Caco-2 (cell line): ENCODE measurements at regions not wholly inside any gene's neighbourhood (a gene's known extent, or its start where the extent isn't known, plus 50 kb on each side); places are given as distances from the start of the nearest gene placed in this dataset.
"Not testable (repeated sequence)": the region's sequence is repeated elsewhere in the genome, so short reads cannot be mapped to it uniquely, and the experiment has no call there.

ENCODE experiments used
- BruUV-seq: library from RNA; stranded (reverse); fragments of 400-500 nt; replicated peaks from 2 replicates; lab custom pipeline; 2021; lab: Mats Ljungman, UMichigan
- CTCF ChIA-PET: fragments of 300-600 bp; sonication (Branson Sonifier 250); formaldehyde crosslinking; loops from one replicate; lab custom pipeline; 2022; ENCODE audit warnings: antibody characterized with exemption; lab: Charles Lee
- POLR2A ChIA-PET: fragments of 300-600 bp; sonication (Branson Sonifier 250); formaldehyde crosslinking; loops from one replicate; lab custom pipeline; 2022; ENCODE audit warnings: antibody characterized with exemption; lab: Charles Lee
- DNase-seq, 2 experiments: peaks; one replicate each; pipeline versions ENCODE4 v3.0.0 to v3.0.0-alpha.2; 2020 to 2022
- H3K27me3 ChIP-seq: replicated peaks from 2 replicates; pipeline ENCODE4 v1.6.0; 2011; ENCODE audit warnings: low read length; ENCODE audit not compliant: control insufficient read depth, insufficient read depth
- H3K36me3 ChIP-seq: 2 replicates; pipeline ENCODE4 v1.5.1; 2011; ENCODE audit warnings: low read length; ENCODE audit not compliant: control insufficient read depth, insufficient read depth
- H3K4me1 ChIP-seq: fragments of 250-450 bp; sonication (Bioruptor Pico); 2 replicates; pipeline ENCODE4 v1.5.1; 2020; ENCODE audit warnings: mild to moderate bottlenecking
- H3K4me3 ChIP-seq: 2 replicates; pipeline ENCODE4 v1.5.1; 2011; ENCODE audit warnings: low read depth, mild to moderate bottlenecking, control low read depth, low read length
- H3K9me3 ChIP-seq: fragments of 250-450 bp; sonication (Bioruptor Pico); 2 replicates; pipeline ENCODE4 v1.5.1; 2020; ENCODE audit warnings: mild to moderate bottlenecking, moderate library complexity
- H3K27ac Mint-ChIP-seq: one replicate; pipeline ENCODE4 v1.8.0; 2022; ENCODE audit warnings: mixed read lengths; ENCODE audit not compliant: unreplicated experiment
- H3K27me3 Mint-ChIP-seq: one replicate; pipeline ENCODE4 v1.8.0; 2022; ENCODE audit warnings: mixed read lengths; ENCODE audit not compliant: insufficient read depth, unreplicated experiment
- H3K36me3 Mint-ChIP-seq: one replicate; pipeline ENCODE4 v1.8.0; 2022; ENCODE audit warnings: mild to moderate bottlenecking, mixed read lengths; ENCODE audit not compliant: insufficient read depth, unreplicated experiment
- H3K4me1 Mint-ChIP-seq: one replicate; pipeline ENCODE4 v1.8.0; 2022; ENCODE audit warnings: low read depth, mixed read lengths; ENCODE audit not compliant: unreplicated experiment
- H3K4me3 Mint-ChIP-seq: one replicate; pipeline ENCODE4 v1.8.0; 2022; ENCODE audit warnings: mild to moderate bottlenecking, moderate library complexity, mixed read lengths; ENCODE audit not compliant: unreplicated experiment
- H3K9me3 Mint-ChIP-seq: one replicate; pipeline ENCODE4 v1.8.0; 2022; ENCODE audit warnings: mixed read lengths; ENCODE audit not compliant: unreplicated experiment
- intact Hi-C: fragments of 100-400 bp; cut with micrococcal nuclease; formaldehyde crosslinking; loops from one replicate; pipeline ENCODE4 v1.10.0; 2022; ENCODE audit not compliant: unreplicated experiment

- BruUV-seq, result not testable (repeated sequence)
- H3K9me3 Mint-ChIP-seq, result peaks cover 18% of the 10 kb centered on the region
Measured at GRCh38 chr4:4032801-4033605, 193.7 kb downstream of the OTOP1 start.

DNA sequence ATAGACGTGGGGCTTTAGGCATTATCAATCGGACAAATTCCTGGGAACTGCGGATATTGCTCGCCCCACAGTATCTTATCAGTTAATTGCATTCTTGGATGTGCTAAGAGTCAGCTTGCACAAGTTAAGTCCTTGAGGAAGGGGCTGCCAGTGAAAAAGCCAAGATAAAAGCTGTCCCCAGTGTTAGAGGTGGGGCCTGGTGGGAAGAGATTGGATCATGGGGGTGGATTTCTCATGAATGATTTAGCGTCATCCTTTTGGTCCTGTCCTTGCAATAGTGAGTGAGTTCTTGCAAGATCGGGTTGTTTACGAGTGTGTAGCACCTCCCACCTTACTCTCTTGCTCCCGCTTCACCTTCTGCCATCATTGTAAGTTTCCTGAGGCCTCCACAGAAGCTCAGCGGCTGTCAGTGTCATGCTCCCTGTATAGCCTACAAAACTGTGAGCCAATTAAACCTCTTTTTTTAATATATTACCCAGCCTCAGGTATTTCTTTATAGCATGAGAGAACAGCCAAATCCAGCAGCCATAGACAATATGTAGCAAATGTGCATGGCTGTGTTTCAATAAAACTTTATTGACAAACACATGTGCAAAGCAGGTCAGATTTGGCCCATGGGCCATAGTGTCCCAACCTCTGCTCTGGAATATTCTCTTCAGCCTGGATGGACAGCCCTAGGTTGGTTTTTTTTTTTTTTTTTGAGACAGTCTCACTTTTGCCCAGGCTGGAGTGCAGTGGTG lies 189.2 kb downstream of the OTOP1 start:
- H3K4me1 Mint-ChIP-seq, H3K36me3 Mint-ChIP-seq, DNase-seq, POLR2A ChIA-PET, H3K9me3 ChIP-seq, H3K4me3 Mint-ChIP-seq, H3K27ac Mint-ChIP-seq, CTCF ChIA-PET, H3K27me3 ChIP-seq, H3K4me1 ChIP-seq, BruUV-seq, H3K36me3 ChIP-seq, H3K27me3 Mint-ChIP-seq, intact Hi-C loops, H3K4me3 ChIP-seq: not testable (repeated sequence)
- peaks cover 34% of the 10 kb centered on the region for H3K9me3 Mint-ChIP-seq

More at GRCh38 chr4:4032801-4033605, 193.7 kb downstream of the OTOP1 start:
- H3K4me3 Mint-ChIP-seq, H3K4me1 Mint-ChIP-seq, H3K9me3 ChIP-seq, H3K36me3 ChIP-seq, H3K27ac Mint-ChIP-seq, H3K36me3 Mint-ChIP-seq, H3K27me3 Mint-ChIP-seq, intact Hi-C loops, DNase-seq, H3K4me1 ChIP-seq, CTCF ChIA-PET, POLR2A ChIA-PET, H3K27me3 ChIP-seq, H3K4me3 ChIP-seq: not testable (repeated sequence)

- POLR2A ChIA-PET, BruUV-seq, intact Hi-C loops, H3K4me3 ChIP-seq, H3K36me3 ChIP-seq, CTCF ChIA-PET, H3K27me3 ChIP-seq, H3K36me3 Mint-ChIP-seq, H3K9me3 ChIP-seq, H3K27me3 Mint-ChIP-seq: not testable (repeated sequence)
- Mint-ChIP-seq H3K27ac (peak overlapping the region; percentile 83), H3K4me3 (peak overlapping the region; percentile 33), H3K4me1 (peaks cover 20% of the 10 kb centered on the region), H3K9me3 (peaks cover 31% of the 10 kb centered on the region)
- H3K4me1 ChIP-seq, result peaks cover 13% of the 10 kb centered on the region
- DNase-seq, result peak; percentile 56 to 62
Measured at GRCh38 chr4:4045823-4046222, 180.9 kb downstream of the OTOP1 start.

GRCh38 chr4:4046686-4047085 lies 180.0 kb downstream of the OTOP1 start:
- H3K9me3 Mint-ChIP-seq, result peaks cover 29% of the 10 kb centered on the region
- H3K27me3 ChIP-seq, POLR2A ChIA-PET, DNase-seq, H3K9me3 ChIP-seq, H3K4me3 ChIP-seq, CTCF ChIA-PET, H3K27me3 Mint-ChIP-seq, H3K36me3 ChIP-seq, intact Hi-C loops, BruUV-seq, H3K36me3 Mint-ChIP-seq: not testable (repeated sequence)
- peak overlapping the region; percentile 56 for H3K4me3 Mint-ChIP-seq
- peak overlapping the region; percentile 83 for H3K27ac Mint-ChIP-seq
- H3K4me1 Mint-ChIP-seq, result peaks cover 20% of the 10 kb centered on the region
- H3K4me1 ChIP-seq, result peaks cover 13% of the 10 kb centered on the region

DNA sequence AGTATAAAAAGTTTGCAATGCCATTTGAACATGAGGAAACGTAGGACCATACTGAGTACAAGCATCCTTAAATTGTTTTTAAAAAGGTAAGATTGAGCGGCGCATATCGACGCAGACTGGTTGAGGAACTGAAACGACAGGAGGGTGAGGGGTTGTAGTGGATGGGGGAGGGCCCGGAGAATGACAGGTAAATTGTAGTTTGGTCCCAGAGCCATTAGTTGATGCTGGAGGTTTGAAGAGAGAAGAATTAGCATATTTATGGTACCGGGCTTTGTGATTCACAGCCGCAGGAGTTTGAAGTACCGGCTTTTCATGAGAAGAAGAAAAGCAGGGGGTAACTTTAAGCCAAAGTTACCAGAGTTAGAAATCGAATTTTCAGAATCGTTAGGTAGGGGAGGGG lies 179.5 kb downstream of the OTOP1 start:
- H3K27me3 ChIP-seq, intact Hi-C loops, H3K9me3 ChIP-seq, POLR2A ChIA-PET, H3K27me3 Mint-ChIP-seq, CTCF ChIA-PET, BruUV-seq, H3K36me3 Mint-ChIP-seq, DNase-seq, H3K36me3 ChIP-seq, H3K4me3 ChIP-seq: not testable (repeated sequence)
- Mint-ChIP-seq H3K4me1 (peaks cover 20% of the 10 kb centered on the region), H3K27ac (peak overlapping the region; percentile 83), H3K9me3 (peaks cover 24% of the 10 kb centered on the region), H3K4me3 (peak overlapping the region; percentile 56)
- peaks cover 13% of the 10 kb centered on the region for H3K4me1 ChIP-seq

DNA sequence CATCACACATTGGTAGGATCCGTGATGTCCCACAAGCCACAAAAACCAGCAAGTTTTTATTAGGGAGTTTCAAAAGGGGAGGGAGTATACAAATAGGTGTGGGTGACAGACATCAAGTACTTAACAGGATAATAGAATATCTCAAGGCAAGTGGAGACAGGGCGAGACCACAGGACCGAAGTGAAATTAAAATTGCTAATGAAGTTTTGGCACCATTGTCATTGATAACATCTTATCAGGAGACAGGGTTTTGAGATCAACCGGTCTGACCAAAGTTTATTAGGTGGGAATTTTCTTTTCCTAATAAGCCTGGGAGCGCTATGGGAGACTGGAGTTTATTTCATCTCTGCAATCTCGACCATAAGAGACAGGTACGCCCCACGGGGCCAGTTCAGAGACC lies 178.5 kb downstream of the OTOP1 start:
- H3K27ac Mint-ChIP-seq, CTCF ChIA-PET, POLR2A ChIA-PET, H3K9me3 ChIP-seq, DNase-seq, H3K27me3 Mint-ChIP-seq, H3K4me3 ChIP-seq, intact Hi-C loops, H3K27me3 ChIP-seq, BruUV-seq, H3K36me3 ChIP-seq, H3K36me3 Mint-ChIP-seq: not testable (repeated sequence)
- H3K4me1 Mint-ChIP-seq, result peaks cover 20% of the 10 kb centered on the region
- peak overlapping the region; percentile 56 for H3K4me3 Mint-ChIP-seq
- peaks cover 13% of the 10 kb centered on the region for H3K4me1 ChIP-seq
- H3K9me3 Mint-ChIP-seq, result peaks cover 20% of the 10 kb centered on the region
